GM18508 (cell line): ENCODE measurements at regions not wholly inside any gene's neighbourhood (a gene's known extent, or its start where the extent isn't known, plus 50 kb on each side); places are given as distances from the start of the nearest gene placed in this dataset.

ENCODE experiments used
- ATAC-seq: cut with Tn5 transposase; IDR thresholded peaks from one replicate; pipeline ENCODE4 v1.9.1; 2021; ENCODE audit warnings: moderate number of reproducible peaks; ENCODE audit not compliant: insufficient read depth, unreplicated experiment

DNA sequence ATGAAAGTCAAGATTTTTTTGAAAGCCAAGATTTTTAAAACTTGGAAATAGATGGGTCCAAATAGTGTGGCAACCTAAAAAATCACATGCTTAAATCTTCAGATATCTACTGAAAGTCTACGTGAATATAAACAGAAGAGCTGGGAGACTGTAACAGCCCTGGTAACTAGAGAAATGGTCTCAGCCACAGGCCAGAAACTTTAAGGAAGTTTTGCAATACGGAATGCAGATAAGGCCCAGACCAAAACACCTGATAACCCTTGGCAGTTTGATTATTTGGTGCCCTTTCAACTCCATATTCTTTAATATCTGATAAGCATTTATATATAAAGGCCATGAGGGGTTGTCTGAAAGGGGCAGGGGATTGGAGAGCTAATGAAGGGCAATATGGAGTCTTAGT is 537.3 kb upstream of the TGFBR2 start:
- no peak for ATAC-seq

DNA sequence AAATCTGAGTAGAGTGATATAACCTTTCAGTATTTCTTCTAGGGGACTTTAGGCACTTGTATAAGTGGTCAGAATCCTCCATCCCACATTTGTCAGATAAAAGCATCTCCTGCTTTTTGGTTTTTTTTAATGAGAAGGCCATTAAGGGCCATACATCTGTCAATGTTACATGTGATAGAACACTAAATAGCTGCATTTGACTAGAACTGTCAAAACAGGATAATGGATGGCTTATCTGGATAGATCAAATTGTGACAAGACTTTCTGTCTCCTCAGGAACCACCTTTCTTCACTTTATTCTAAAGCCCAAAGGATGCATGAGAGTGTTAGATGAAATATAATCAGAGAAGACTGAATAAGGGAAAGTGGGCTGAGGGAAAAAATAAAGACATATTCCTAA is 533.4 kb upstream of the TGFBR2 start:
- no peak for ATAC-seq

DNA sequence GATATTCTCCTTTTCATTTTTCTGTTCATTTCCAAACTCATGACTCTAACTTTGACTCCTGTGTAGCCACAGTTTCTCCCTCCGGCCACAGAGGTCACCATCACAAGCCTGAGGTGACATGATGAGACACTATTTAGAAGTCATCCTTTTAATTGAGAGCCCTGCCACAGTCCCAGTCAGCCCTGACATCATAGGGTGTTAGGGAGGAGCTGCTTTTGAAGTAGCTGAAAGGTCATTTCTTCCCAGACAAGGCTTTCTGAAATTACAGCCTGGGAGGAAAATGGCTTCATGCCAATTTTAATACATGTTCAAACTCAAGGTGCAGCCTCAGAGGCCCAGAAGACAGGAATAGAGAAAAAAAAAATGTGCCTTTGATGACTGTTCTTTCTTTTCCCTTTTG is 532.8 kb upstream of the TGFBR2 start:
- ATAC-seq = no peak

DNA sequence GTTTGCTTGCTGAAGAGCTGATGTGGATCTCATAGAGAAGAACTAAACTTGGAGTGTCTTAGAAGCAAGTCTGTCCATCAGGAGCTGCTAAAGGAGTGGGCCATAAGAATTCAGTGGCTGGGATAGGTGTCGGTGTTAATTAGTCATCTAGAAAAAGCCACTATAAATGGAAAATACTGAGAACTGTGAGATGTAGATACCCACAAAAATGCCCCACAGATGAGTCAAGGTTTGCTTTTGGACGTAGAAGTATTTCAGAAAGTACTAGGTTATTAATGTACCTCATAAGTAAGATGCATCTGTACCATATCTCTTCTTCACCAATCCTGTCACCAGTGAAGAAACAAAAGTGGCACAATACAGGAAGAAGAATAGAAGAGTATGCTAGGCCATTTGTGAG is 530.9 kb upstream of the TGFBR2 start:
- no peak for ATAC-seq

DNA sequence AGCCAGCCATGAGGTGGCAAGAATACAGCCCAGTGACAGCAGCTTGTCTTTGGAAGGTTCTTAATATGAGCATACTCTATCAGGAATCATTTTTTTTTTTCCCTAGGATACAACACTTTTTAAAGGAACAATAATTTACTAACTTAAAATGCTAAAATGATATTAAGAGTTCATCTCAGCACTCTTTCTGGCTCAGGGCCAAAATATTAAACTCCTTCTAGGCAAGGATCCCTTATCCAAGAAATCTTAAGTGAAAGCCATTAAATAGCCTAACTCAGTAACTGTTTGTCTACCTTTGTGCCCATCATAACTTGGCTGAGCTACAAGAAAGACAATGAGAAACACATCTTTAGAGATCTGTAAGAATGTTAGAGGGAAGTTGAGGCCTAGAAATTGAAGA is 529.5 kb upstream of the TGFBR2 start:
- no peak for ATAC-seq

DNA sequence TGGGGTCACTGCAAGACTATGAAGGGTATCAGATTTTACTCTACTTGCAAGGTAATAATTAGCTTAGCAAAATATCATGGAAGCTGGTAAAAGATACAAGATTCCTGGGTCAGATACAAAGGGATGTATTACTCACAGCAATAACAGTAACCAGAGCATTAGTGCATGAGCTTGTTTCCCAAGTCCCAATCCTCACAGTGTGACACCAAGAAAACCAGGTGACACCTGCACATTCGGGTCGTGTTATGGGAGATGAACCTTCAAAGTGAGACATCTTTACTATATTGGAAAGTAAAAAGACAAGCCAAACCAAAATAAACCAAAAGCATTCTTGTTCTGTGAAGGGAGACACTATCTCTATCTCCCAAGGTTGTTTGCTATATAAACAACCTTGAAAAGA is 528.7 kb upstream of the TGFBR2 start:
- no peak for ATAC-seq

DNA sequence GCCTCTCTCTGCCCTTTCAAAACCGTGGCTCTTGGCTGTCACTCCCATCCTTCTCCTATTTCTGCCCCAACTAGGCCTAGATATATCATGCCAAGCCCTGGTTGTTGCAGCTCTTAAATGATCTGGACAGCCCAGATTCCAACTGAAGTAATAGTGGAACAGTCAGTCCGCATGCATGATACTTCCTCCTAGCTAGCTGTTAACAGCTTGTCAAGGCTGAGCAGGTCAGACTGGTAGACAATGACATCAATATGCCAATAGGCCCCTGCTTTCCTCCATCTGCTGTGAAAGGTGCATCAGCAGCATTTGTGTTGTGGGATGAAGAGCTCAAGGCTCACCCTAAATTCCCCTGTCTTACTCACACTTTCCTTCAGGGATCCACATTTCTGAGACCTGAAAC is 527.7 kb upstream of the TGFBR2 start:
- no peak for ATAC-seq

DNA sequence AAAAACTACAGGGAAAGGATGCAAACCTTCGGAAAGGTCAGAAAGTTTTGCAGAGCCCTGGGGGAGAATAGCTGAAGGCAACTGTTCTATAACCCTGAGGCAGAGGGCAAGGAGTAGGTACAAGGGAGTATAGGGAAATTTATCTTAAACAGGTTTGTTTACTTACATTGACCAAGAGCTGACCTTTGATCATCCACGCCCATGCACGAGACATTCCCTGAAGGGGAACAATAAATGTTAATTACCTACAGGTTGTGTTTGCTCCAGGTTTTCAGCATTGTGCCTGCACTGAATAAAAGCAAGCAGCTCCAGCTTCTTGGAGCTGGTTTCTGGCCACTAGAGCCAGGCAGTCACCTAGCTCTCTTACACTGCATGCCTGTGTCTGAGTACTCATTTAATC is 524.5 kb upstream of the TGFBR2 start:
- no peak for ATAC-seq

DNA sequence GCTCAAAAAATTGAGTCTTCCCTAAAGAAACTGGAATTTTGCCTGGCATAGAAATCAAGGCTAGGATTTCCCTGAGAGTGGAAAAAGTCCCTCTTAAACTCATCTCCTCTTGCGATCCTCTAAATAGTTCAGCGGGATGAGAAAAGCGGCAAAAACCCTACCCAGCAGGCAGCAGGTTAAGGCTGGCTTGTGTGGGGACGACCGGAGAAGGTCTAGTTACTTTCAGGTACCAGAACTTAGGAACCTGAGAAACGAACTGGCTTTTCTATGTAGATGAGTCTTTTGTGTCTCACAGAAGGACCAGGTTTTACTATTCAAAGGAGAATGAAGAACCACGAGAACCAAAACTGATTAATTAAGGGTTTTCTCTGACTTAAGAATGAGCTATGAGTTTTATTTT is 523.7 kb upstream of the TGFBR2 start:
- no peak for ATAC-seq

DNA sequence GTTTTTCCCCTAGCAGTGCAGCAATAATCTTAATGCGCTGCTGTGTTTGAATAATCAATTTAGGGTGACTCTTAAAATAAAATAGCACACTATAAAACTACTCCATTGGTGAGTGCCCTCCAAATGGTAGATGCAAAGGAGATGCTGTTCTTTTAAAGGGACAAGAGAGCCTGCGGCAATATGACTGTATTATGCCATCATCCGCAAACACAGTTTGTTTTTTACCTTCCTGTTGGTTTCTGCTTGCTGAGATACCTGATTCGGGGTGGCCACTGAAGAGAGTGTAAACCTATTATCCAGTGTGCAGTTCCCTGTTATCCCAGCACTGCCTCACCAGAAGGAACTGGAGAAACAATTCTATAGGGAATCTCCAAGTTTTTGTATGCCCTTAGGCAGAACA is 523.1 kb upstream of the TGFBR2 start:
- ATAC-seq = no peak

DNA sequence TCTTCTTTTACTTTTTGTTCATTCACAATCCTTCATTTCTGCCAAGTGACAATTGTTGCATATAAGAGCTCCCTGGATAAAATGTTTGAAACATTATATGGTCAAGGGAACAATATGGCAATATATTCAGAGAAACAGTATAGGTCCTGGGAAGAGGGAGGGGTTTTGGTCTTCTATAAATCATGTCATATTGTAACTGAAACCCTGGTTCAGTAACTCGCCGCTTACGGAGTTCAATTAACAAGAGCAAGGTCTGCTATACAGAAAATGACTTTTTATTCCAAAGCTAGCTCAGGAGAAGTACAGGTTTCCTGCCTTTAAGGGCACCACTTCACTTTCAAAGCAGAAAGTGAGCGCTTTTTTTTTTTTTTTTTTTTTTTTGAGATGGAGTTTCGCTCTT is 522.1 kb upstream of the TGFBR2 start:
- no peak for ATAC-seq

DNA sequence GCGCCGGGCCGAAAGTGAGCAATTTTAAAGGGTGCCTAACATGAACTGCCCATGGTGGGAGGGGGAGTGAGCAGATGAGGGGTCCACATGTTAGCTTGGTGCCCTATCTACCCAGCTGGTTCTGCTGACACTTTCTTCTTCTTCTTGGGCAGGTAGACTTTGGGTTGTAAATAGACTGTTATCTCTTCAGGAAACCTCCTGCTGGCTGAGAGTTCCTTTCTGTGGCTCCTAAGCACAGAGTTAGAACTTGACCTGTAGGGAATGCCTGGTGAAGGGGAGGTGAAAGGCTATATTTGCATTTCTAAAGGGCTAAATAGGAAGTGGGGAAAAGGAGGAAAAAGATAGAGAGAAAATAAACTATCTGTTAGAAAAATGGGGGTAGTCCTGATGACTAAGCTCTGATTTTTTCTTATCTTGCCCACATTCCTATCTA is 521.4 kb upstream of the TGFBR2 start:
- ATAC-seq = no peak

DNA sequence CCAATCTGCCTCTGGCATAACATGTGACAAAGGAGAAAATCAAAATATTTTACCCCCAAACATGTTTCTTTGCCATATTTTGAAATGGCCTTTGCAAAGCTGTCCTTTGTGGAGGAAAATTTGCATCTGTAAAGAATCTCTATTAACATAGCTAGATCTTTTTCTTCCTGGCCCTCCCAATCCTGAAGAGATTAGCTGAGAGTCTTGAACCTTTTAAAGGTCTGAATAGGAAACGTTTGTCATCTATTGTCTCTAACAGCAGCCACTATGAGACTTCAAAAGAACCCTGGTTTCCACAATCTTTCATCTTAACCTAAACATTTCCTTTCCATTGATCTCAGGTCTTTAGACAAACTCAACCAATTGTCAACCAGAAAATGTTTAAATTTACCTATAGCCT is 520.9 kb upstream of the TGFBR2 start:
- no peak for ATAC-seq

DNA sequence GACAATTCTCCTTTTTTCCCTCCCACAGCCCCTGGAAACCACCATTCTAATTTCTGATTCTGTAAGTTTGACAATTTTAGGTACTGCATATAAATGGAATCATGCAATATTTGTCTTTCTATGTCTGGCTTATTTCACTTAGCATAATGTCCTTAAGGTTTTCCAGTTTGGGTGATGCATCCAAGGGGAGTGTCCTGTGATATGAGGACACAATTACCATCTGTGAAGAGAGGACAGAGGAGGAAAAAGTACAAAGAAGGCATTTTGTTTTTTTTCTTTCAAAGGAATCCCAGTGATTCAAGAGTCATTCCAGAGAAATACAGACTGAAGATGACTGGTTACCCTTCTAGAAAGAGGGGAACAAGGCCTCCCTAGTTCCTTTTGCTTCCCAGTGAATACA is 514.7 kb upstream of the TGFBR2 start:
- ATAC-seq = no peak

DNA sequence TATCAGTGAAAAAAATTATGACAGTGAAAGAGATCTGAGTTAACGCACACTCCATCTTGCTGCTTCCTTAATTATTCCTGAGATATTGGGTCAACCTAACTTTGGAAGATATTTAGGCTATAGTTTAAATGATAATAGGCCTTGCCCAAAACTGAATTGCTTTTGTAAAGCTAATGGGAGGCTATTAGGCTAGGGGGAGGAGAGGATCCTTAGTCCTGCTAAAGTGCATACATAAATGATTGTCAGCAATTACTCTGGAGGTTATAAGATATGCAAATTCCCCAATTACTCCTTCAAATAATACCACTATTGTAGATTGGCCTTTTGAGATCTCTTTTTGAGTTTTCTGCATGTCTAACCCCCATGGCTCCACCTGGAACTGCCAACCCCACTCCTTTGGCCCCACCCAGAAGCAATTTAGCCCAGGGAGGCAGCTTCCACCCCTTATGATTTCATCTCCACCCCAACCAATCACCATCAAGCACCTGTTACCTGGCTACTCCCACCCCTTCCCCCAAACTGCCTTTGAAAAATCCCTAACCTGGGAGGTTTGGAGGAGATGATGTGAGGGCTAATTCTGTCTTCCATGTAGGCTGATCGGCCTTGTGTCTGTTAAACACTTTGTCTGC is 509.3 kb upstream of the TGFBR2 start:
- no peak for ATAC-seq

DNA sequence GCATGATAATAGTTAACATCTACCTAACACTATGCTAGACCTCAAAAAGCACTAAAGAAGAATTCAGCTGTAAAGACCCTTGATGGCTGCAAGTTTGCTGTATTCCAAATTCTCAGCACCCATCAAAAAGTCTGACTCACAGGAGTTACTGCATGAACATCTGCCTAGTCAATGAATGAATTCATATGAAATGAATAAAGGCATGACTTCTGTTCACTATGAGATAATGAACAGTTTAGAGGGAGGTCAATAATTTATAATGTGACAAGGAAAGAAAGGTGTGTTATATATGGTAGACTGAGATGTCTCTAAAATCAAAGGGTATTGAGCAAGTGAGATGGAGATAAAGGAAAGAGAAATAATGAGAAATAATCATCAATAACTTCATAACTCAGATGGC is 508.2 kb upstream of the TGFBR2 start:
- ATAC-seq = no peak

DNA sequence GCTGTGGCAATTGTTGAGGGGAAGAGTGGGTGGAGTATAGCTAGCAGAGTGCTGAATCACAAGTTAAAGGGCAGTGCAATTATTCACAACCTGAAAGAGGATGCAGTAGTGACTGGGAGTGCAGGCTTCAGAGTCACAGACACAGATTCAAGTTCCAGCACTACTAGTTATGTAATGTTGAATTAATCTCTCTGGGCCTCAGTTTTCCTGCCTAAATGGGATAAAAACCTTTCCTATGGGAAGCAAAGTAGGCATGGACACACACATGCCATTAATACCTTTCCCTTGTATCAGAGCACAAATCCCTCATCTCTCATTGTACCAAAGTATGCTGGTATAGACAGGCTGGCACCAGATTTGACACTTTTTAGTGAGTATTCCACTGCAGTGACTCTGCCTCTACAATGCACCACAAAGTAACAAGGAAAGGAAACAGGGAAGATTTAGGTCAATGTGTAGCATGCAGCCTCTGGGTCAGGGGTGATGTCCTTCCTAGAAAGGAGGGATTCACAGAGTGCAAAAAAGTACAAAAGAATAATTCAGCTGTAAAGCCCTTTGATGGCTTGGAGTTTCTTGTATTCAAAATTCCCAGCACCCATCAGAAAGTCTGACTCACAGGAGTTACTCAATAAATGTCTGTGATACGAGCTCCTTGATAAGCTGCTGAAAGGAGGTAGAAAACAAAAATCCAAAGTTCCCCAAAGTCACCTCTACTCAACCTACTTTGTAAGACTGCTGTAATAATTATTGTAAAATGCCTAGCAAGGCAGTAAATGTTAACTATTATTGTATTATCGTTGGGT is 507.5 kb upstream of the TGFBR2 start:
- no peak for ATAC-seq

DNA sequence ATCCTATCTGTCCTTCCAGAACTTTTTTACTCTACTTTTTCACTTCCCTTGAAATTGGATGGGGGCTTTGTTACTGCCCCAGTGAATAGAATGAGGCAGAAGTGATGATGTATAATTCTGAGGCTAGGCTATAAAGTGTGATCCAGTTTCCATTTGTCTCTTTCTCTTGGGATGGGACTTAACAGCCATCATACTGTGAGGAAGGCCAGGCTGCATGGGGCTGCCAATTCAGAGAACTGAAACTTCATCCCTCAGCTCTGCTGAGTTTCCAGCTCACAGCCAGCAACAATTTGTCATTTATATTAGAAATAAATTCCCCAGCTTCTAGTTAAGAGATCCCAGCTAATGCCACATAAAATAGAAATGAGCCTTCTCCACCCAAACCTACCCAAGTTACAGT is 504.0 kb upstream of the TGFBR2 start:
- no peak for ATAC-seq

DNA sequence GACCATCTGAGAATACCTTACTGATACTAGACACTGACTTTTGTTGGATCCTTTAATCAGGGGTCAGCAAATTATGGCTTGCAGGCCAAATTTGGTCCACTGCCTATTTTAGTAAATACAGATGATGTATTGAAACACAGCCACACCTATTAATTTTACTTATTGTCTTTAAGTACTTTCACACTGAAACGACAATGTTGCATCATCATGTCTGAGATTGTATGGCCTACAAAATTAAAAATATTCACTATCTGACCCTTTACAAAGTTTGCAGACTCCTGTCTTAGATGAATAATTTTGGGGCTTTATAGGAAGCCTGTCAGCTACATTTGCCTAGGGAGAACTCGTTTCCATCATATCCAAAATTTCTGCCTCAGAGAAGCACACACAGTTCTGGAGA is 503.2 kb upstream of the TGFBR2 start:
- no peak for ATAC-seq

DNA sequence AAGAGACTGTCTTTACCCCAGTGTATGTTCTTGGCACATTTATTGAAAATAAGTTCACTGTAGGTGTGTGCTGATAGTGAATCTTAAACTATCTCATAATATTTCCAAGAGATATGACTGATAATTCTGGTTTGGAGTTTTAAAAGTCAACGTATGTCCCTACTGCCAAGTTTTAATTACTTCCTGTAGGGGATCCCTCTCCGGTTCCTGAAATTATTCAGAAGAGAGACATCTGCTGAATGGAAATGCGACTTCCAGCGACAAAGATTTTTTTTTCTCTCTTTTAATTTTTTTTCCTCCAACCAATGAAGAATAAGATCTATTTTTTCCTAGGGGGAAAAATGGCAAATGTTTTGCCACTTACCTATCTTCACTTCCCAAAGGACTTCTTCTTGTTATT is 498.9 kb upstream of the TGFBR2 start:
- ATAC-seq = no peak

DNA sequence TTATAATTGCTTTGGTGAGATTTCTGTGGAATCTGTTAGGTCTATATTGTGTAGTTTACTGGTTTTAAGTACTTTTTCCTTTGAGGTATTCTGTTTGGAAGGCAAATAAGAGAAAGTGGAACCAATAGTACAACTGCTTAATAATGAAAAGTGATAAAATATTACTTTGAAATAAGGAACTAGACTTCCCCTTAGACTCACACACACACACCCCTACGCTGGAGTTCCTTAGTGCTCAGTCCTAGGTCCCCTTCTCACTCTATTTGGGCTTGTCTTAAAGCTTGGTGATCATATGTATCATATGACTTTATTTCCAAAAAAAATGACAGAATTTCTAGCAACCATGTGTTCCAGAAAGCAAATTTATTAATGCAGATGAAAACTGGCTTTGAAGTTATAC is 494.0 kb upstream of the TGFBR2 start:
- ATAC-seq = no peak

DNA sequence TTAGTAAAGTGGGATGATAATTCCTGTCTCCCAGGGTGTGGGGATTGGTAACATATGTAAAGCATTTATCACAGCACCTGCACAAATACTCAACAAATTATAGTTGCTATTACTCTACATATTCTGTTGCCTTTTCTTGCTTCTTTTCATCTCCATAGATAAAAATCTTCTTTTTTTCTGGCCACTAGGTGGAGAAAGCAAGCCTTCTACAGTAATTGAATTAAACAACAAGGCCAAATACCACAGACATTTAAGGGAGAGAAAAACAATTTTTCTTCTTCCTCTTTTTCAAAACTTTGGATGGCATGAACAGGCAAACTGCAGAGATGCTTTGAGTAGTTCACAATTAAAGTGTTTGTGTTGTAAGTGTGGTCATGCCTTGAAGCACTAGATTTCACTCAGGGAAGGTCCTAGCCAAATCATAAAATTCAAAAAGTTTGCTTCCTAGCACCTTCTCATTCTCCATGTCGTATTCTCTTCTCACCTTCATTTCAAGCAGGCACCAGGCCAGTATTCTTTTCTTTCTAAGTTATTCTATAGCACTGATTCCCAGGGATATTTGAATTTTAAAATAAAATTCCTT is 493.4 kb upstream of the TGFBR2 start:
- ATAC-seq = no peak
